HUES6 (cell line): ENCODE measurements at regions not wholly inside any gene's neighbourhood (a gene's known extent, or its start where the extent isn't known, plus 50 kb on each side); places are given as distances from the start of the nearest gene placed in this dataset.
"Not testable (repeated sequence)": the region's sequence is repeated elsewhere in the genome, so short reads cannot be mapped to it uniquely, and the experiment has no call there.

ENCODE experiments used
- H3K27ac ChIP-seq: 2 replicates; pipeline ENCODE4 v1.7.0; 2013; ENCODE audit warnings: low read depth, mild to moderate bottlenecking, low read length, inconsistent platforms
- H3K27me3 ChIP-seq: 2 replicates; pipeline ENCODE4 v1.6.1; 2013; ENCODE audit warnings: low read length; ENCODE audit not compliant: control insufficient read depth, insufficient read depth
- H3K36me3 ChIP-seq: 2 replicates; pipeline ENCODE4 v1.6.1; 2013; ENCODE audit warnings: low read length; ENCODE audit not compliant: control insufficient read depth, insufficient read depth
- H3K4me1 ChIP-seq: 2 replicates; pipeline ENCODE4 v1.6.1; 2013; ENCODE audit warnings: low read length; ENCODE audit not compliant: control insufficient read depth, insufficient read depth
- H3K4me3 ChIP-seq: 2 replicates; pipeline ENCODE4 v1.5.1; 2013; ENCODE audit warnings: low read depth, low read length
- H3K9ac ChIP-seq: one replicate; pipeline ENCODE4 v1.6.1; 2013; ENCODE audit warnings: mild to moderate bottlenecking, low read length
- H3K9me3 ChIP-seq: 2 replicates; pipeline ENCODE4 v1.6.1; 2013; ENCODE audit warnings: low read depth, low read length; ENCODE audit not compliant: control insufficient read depth, insufficient read depth

DNA sequence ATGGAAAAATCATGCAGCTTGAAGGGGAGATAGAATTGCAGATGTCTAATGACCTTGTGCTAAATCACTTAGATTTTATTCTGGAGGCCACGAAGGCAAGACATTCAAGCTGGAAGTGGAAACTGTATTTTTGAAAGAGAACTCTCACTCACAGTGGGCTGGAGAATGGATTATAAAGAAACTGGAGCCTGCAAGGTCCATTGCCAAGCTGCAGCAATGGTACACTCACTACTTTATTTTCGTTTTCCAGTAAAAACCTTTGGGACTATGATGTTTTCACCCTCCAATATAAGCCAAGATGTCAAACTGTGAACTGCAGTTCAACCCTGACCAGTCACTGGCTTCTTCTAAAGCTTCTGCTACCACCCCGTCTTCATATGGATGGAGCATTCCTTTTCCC, 62.0 kb downstream of the SKIDA1 start:
- H3K9ac ChIP-seq = no peak overlapping the region
- no peak overlapping the region for H3K4me3 ChIP-seq
- H3K4me1 ChIP-seq = no peaks in the 10 kb centered on the region
- H3K36me3 ChIP-seq = no peaks in the 10 kb centered on the region
- H3K9me3 ChIP-seq = no peaks in the 10 kb centered on the region
- H3K27ac ChIP-seq = no peak overlapping the region
- H3K27me3 ChIP-seq = no peaks in the 10 kb centered on the region

DNA sequence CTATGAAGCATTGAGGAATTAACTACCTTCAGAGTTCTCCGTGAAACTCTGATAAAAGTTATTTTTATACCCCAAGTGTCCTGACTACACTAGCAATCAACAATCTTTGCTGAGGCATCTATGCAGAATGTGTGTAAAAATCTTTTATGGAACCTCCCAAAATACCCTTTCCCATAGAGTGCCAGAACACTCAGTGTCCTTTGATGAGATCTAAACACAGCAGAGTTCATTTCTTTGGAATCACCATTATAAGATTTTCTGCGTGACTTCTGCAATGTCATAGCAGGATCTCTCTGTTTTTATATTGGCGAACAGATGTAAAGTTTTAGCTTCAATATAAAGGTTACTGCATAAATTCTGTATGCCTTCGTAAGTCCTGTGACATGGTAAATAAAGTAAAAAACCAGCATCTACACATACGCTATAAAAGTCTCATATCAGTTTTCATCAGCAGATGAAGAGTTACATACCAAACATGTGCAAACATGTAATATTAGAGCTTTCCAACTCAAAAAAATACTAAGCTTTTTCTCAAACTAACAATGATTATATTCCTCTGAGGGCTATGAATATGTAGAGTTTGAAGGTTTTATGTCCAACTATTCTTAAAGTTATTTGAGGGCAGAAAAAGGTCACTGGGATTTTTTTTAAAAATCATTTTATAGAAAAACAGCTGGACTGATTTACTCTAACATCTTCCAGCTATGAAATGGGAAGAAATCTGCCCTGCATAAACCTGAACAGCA, 67.2 kb downstream of the SKIDA1 start:
- Histone ChIP-seq H3K27me3 (no peaks in the 10 kb centered on the region), H3K4me3 (no peak overlapping the region), H3K27ac (no peak overlapping the region), H3K9ac (no peak overlapping the region), H3K4me1 (no peaks in the 10 kb centered on the region), H3K36me3 (no peaks in the 10 kb centered on the region), H3K9me3 (no peaks in the 10 kb centered on the region)

DNA sequence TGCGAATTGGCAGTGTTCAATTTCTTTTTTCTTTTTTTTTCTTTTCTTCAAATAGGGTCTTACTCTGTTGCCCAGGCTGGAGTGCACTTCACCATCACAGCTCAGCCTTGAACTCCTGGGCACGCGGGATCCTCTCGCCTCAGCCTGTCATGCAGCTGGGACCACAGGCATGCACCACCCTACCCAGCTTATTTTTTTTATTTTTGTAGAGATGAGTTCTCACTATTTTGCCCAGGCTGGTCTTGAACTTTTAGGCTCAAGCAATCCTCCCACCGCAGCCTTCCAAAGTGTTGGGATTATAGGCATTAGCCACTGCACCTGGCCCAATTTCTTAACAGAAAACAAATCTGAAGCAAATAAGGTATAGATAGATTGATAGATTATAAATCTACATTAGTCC, 69.3 kb downstream of the SKIDA1 start:
- no peaks in the 10 kb centered on the region for H3K9me3 ChIP-seq
- H3K9ac ChIP-seq = no peak overlapping the region
- H3K4me1 ChIP-seq = no peaks in the 10 kb centered on the region
- H3K27ac ChIP-seq = no peak overlapping the region
- no peaks in the 10 kb centered on the region for H3K36me3 ChIP-seq
- H3K27me3 ChIP-seq = no peaks in the 10 kb centered on the region
- no peak overlapping the region for H3K4me3 ChIP-seq

DNA sequence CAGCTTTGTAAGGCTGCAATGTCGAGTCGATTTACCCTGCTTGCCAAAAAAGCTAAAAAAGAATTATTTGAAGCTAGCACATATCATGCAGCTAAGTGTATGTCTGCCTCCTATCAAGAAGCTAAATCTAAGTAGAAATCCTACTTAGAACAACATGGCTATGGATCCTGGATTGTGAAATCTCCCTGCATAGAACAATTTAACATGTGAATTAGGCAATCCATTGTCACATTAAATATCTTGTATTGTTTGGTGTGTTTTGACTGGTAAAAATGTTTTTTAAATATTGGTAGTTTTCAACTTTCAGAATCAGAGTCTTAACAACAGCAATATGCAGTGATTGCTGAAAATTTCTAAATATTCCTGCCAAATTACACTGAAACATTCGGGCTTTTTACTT, 73.3 kb downstream of the SKIDA1 start:
- Histone ChIP-seq H3K9ac (no peak overlapping the region), H3K4me1 (peaks cover 4% of the 10 kb centered on the region; the same call in 1 of the 2 replicates), H3K4me3 (no peak overlapping the region), H3K36me3 (no peaks in the 10 kb centered on the region), H3K9me3 (no peaks in the 10 kb centered on the region), H3K27me3 (no peaks in the 10 kb centered on the region), H3K27ac (no peak overlapping the region)

DNA sequence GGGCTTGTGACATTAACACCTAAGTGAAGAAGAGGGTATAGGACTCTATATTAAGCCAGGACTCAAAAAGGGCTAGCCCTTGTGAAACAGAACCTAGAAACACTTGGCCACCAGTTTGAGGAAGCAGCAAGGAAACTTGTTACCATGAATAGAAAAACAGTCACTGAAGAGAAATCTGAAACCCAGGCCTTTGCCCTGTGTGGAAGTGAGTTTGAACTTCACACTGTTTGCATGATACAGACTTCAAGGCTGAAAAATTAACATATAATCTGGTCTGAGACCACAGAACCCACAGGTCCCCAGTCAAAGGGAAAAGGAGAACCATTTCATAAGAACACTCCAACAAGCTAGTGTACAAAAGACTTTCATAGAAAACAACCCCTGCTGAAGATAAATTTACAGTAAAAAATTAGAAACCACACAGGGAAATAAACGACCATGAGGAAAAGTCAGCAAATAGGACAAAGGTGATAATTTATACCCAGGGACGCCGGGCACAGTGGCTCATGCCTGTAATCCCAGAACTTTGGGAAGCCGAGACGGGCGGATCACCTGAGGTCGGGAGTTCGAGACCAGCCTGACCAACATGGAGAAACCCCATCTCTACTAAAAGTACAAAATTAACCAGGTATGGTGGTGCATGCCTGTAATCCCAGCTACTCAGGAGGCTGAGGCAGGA, 76.1 kb downstream of the SKIDA1 start:
- no peak overlapping the region for H3K27ac ChIP-seq
- H3K36me3 ChIP-seq = no peaks in the 10 kb centered on the region
- no peak overlapping the region for H3K9ac ChIP-seq
- H3K4me3 ChIP-seq = no peak overlapping the region
- no peaks in the 10 kb centered on the region for H3K27me3 ChIP-seq
- no peaks in the 10 kb centered on the region for H3K9me3 ChIP-seq
- H3K4me1 ChIP-seq = peaks cover 4% of the 10 kb centered on the region; the same call in 1 of the 2 replicates

DNA sequence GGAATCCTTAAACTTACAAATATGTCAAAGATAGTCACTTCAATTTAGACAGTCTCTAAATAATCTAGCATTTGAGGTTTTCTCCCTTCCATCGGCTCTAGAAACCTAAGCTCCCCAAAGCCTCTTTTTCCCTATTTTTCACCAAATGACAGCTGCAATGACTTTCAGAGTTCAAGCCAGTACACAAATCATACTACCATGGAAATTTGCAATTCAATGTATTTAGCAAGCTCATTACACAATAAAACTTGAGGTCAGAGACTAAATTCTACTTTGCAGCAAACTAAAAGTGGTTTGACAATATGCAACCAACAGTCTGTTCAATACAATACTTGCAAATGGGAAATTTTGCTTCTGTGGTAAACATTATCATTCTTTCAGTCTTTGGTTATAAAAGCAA, 80.3 kb downstream of the SKIDA1 start:
- Histone ChIP-seq H3K4me3 (no peak overlapping the region), H3K4me1 (peaks cover 4% of the 10 kb centered on the region; the same call in 1 of the 2 replicates), H3K27ac (no peak overlapping the region), H3K9me3 (no peaks in the 10 kb centered on the region), H3K36me3 (no peaks in the 10 kb centered on the region), H3K27me3 (no peaks in the 10 kb centered on the region), H3K9ac (no peak overlapping the region)

DNA sequence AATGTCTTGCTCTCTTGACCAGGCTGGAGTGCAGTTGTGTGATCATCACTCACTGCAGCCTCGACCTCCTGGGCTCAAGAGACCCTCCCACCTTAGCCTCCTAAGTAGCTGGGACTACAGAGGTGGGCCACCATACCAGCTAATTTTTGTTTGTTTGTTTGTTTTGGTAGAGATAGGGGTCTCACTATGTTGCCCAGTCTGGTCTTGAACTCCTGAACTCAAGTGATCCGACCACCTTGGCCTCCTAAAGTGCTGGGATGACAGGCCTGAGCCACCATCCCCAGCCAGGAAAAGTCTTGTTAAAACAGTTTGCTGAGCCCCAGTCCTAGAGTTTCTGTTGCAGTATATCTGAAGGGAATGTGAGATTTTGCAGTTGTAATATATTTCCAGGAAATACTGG, 83.9 kb downstream of the SKIDA1 start:
- Histone ChIP-seq H3K27ac (no peak overlapping the region), H3K4me3 (no peak overlapping the region), H3K9ac (no peak overlapping the region), H3K27me3 (no peaks in the 10 kb centered on the region), H3K36me3 (no peaks in the 10 kb centered on the region), H3K4me1 (no peaks in the 10 kb centered on the region), H3K9me3 (no peaks in the 10 kb centered on the region)

DNA sequence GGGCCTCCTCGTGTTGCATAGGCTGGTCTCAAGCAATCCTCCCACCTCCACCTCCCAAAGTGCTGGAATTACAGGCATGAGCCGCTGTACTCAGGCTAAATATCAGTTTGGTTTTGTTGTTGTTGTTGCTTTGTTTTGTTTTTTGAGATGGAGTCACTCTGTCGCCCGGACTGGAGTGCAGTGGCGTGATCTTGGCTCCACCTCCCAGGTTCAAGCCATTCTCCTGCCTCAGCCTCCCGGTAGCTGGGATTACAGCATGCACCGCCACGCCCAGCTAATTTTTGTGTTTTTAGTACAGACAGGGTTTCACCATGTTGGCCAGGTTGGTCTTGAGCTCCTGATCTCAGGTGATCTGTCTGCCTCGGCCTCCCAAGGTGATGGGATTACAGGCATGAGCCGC, 86.6 kb downstream of the SKIDA1 start:
- H3K4me3 ChIP-seq, H3K9me3 ChIP-seq, H3K27me3 ChIP-seq, H3K9ac ChIP-seq, H3K27ac ChIP-seq, H3K4me1 ChIP-seq, H3K36me3 ChIP-seq: not testable (repeated sequence)

DNA sequence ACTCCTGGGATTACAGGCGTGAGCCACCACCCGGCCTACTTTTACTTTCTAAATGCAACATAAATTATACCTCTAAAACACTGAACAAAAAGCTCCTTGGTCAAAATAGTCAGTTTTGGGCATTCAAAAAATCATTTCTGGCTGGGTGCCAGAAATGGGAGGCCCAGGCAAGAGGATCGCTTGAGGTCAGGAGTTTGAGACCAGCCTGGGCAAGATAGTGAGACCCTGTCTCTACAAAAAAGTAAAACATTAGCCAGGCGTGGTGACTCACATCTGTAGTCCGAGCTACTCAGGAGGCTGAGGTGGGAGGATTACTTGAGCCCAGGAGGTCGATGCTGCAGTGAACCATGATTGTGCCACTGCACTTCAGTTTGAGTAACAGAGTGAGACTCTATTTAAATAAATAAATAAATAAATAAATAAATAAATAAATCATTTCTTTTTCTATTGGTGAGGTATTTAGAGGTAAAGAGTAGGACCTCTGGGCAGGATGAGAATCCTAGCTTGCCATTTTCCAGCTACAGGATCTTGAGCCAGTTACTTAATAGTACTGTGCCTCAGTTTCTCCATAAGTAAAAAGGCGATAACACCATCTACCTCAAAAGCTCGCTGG, 87.6 kb downstream of the SKIDA1 start:
- Histone ChIP-seq H3K4me3 (no peak overlapping the region), H3K27ac (no peak overlapping the region), H3K9ac (no peak overlapping the region), H3K36me3 (no peaks in the 10 kb centered on the region), H3K4me1 (no peaks in the 10 kb centered on the region), H3K9me3 (no peaks in the 10 kb centered on the region), H3K27me3 (no peaks in the 10 kb centered on the region)

DNA sequence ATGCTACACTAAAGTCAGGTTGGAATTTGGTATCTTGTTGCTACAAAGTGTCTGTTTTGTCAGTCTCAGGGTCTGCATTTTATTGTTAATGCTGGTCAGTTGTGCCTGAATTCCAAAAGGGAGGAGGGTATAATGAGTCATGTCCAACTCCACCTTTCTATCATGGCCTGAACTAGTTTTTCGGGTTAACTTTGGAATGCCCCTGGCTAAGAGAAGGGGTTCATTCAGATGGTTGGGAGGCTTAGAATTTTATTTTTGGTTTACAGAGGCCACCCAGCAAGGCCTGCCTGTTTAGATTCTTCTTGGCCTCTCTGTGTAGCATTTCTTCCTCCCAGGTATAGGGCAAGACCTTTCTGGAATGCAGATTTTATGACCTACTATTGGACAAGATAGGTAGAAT, 93.2 kb downstream of the SKIDA1 start:
- H3K36me3 ChIP-seq = no peaks in the 10 kb centered on the region
- no peak overlapping the region for H3K9ac ChIP-seq
- H3K27me3 ChIP-seq = no peaks in the 10 kb centered on the region
- H3K9me3 ChIP-seq = peaks cover 20% of the 10 kb centered on the region
- no peaks in the 10 kb centered on the region; the same call in 1 of the 2 replicates for H3K4me1 ChIP-seq
- H3K27ac ChIP-seq = no peak overlapping the region
- no peak overlapping the region for H3K4me3 ChIP-seq

DNA sequence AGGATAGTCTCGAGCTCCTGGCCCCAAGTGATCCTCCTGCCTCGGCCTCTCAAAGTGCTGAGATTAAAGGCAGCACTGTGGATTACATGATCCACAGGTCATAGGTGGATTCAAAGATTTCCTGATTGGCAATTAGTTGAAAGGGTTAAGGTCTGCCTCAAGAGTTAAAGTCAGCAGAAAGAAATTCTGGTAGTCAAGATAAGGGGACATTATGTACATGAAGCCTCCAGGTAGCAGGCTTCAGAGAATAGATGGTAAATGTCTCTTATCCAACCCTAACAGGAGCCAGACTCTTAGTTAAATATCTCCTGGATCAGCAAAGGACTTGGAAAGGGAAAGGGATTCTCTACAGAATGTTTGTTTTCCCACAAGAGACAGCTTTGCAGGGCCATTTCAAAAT, 93.7 kb downstream of the SKIDA1 start:
- H3K9ac ChIP-seq = no peak overlapping the region
- H3K9me3 ChIP-seq = peaks cover 25% of the 10 kb centered on the region
- H3K27me3 ChIP-seq = no peaks in the 10 kb centered on the region
- no peak overlapping the region for H3K4me3 ChIP-seq
- H3K27ac ChIP-seq = no peak overlapping the region
- H3K36me3 ChIP-seq = no peaks in the 10 kb centered on the region
- no peaks in the 10 kb centered on the region; the same call in 1 of the 2 replicates for H3K4me1 ChIP-seq
